ENCODE measurements at regions not wholly inside any gene's neighbourhood (a gene's known extent, or its start where the extent isn't known, plus 50 kb on each side); places are given as distances from the start of the nearest gene placed in this dataset.
"Not testable (repeated sequence)": the region's sequence is repeated elsewhere in the genome, so short reads cannot be mapped to it uniquely, and the experiment has no call there.

- WGBS (ENCODE audit: missing lambda C conversion rate): 77% methylated on average over 1 of the region's 1 CpG
- Histone ChIP-seq H3K27ac (no peak overlapping the region), H3K4me1 (peaks cover 8% of the 10 kb centered on the region; the same call in 1 of the 3 replicates), H3K4me2 (no peak overlapping the region), H3K4me3 (no peak overlapping the region), H3K9me3 (no peaks in the 10 kb centered on the region)
- no peak for DNase-seq (ENCODE audit: low read depth in 1 of 2, low spot score in 1 of 2)
- FAIRE-seq: no peak
- TF ChIP-seq POLR2AphosphoS2 (conservative IDR thresholded peaks at IDR 0.05; ENCODE audit: low read length): no peak
- TF ChIP-seq USF2 (IDR thresholded peaks at IDR 0.05): no peak
- no peak for TF ChIP-seq ZNF302 (CRISPR knock-in tag; IDR thresholded peaks at IDR 0.05)
- no peak for TF ChIP-seq ZC3H11A (IDR thresholded peaks at IDR 0.05)
- no peak for TF ChIP-seq REST (IDR thresholded peaks at IDR 0.05)
- no peak for TF ChIP-seq CBX8 (IDR thresholded peaks at IDR 0.05)
- no peak for TF ChIP-seq JUNB (IDR thresholded peaks at IDR 0.05)
- TF ChIP-seq FOSL2 (IDR thresholded peaks at IDR 0.05): no peak
- no peak for TF ChIP-seq FOSL2 (CRISPR knock-in tag; IDR thresholded peaks at IDR 0.05)
- no peak for TF ChIP-seq KDM1A (IDR thresholded peaks at IDR 0.05; ENCODE audit: low read depth)
- no peak for TF ChIP-seq RARB (CRISPR knock-in tag; IDR thresholded peaks at IDR 0.05)
- no peak for TF ChIP-seq SMC3 (IDR thresholded peaks at IDR 0.05)
- ChIA-PET CTCF (no interaction called here), POLR2A (no interaction called here)
- ATAC-seq: no peak
These were observed 193.0 kb upstream of the DPYD start for GRCh38 chr1:98113811-98114210.

- Histone ChIP-seq H3K27ac (no peak overlapping the region), H3K9me3 (peaks cover 8% of the 10 kb centered on the region), H3K4me3 (no peak overlapping the region), H3K4me1 (peaks cover 8% of the 10 kb centered on the region; the same call in 1 of the 3 replicates), H3K4me2 (no peak overlapping the region)
- no peak for ATAC-seq
- CTCF ChIA-PET: no interaction called here
- TF ChIP-seq JUN (IDR thresholded peaks at IDR 0.05) (no peak), ZSCAN20 (CRISPR knock-in tag; IDR thresholded peaks at IDR 0.05) (no peak), EHMT2 (IDR thresholded peaks at IDR 0.05; ENCODE audit: low read depth) (no peak), MAFK (IDR thresholded peaks at IDR 0.05; ENCODE audit: partially characterized antibody) (no peak), KDM5A (IDR thresholded peaks at IDR 0.05) (no peak), FOSL2 (IDR thresholded peaks at IDR 0.05) (no peak), FOSL2 (CRISPR knock-in tag; IDR thresholded peaks at IDR 0.05) (no peak), ZC3H11A (IDR thresholded peaks at IDR 0.05) (no peak), MAZ (IDR thresholded peaks at IDR 0.05; ENCODE audit: borderline replicate concordance, low read depth, low read length) (no peak), KDM1A (IDR thresholded peaks at IDR 0.05; ENCODE audit: low read depth) (no peak)
- POLR2A ChIA-PET: no interaction called here
- no peak for FAIRE-seq
- DNase-seq (ENCODE audit: low read depth in 1 of 2, low spot score in 1 of 2): no peak
- WGBS (ENCODE audit: missing lambda C conversion rate): 97% methylated on average over 2 of the region's 2 CpGs
These were observed 191.8 kb upstream of the DPYD start for GRCh38 chr1:98112626-98113025.

GRCh38 chr1:98110674-98111073, 189.8 kb upstream of the DPYD start:
- Histone ChIP-seq H3K27ac (peak overlapping the region; percentile 24 to 57; a peak in 3 of 6 replicates), H3K4me3 (no peak overlapping the region), H3K9me3 (peaks cover 16% of the 10 kb centered on the region), H3K4me1 (peaks cover 8% of the 10 kb centered on the region; the same call in 1 of the 3 replicates), H3K4me2 (peak overlapping the region; percentile 34; the same call in 1 of the 3 replicates)
- DNase-seq (ENCODE audit: low read depth in 1 of 2, low spot score in 1 of 2) (peak in 1 of 2 experiments; percentile 33), FAIRE-seq (no peak), ATAC-seq (peak in 1 of 2 experiments; percentile 75; a peak in 3 of 6 replicates)
- ChIA-PET CTCF (no interaction called here), POLR2A (no interaction called here)
- TF ChIP-seq HOXA7 (CRISPR knock-in tag; IDR thresholded peaks at IDR 0.05) (no peak), MAFK (IDR thresholded peaks at IDR 0.05; ENCODE audit: partially characterized antibody) (no peak), JUN (IDR thresholded peaks at IDR 0.05) (no peak), EHF (CRISPR knock-in tag; IDR thresholded peaks at IDR 0.05) (no peak), HOXB5 (CRISPR knock-in tag; IDR thresholded peaks at IDR 0.05) (no peak), FOSB (CRISPR knock-in tag; IDR thresholded peaks at IDR 0.05) (no peak), POLR2A (IDR thresholded peaks at IDR 0.05; ENCODE audit: low read length) (no peak), HOXB13 (CRISPR knock-in tag; IDR thresholded peaks at IDR 0.05; ENCODE audit: low read depth) (no peak), RARB (CRISPR knock-in tag; IDR thresholded peaks at IDR 0.05) (no peak), RCOR1 (IDR thresholded peaks at IDR 0.05; ENCODE audit: low read depth, low read length) (no peak), HEYL (CRISPR knock-in tag; IDR thresholded peaks at IDR 0.05) (no peak), KDM5A (IDR thresholded peaks at IDR 0.05) (no peak), JUNB (IDR thresholded peaks at IDR 0.05) (no peak), PBX3 (IDR thresholded peaks at IDR 0.05) (no peak)

- Histone ChIP-seq H3K4me1 (peaks cover 22% of the 10 kb centered on the region), H3K9me3 (peaks cover 16% of the 10 kb centered on the region)
- WGBS (ENCODE audit: missing lambda C conversion rate): 79% methylated on average over 1 of the region's 1 CpG
- CTCF ChIA-PET; DNase-seq (ENCODE audit: low read depth in 1 of 2, low spot score in 1 of 2); POLR2A ChIA-PET; H3K4me3 ChIP-seq; ATAC-seq; H3K27ac ChIP-seq; H3K4me2 ChIP-seq; FAIRE-seq: not testable (repeated sequence)
These were observed 187.5 kb upstream of the DPYD start for GRCh38 chr1:98108378-98108777.
